Left renal pelvis (tissue), 4 donors: ENCODE measurements at regions not wholly inside any gene's neighbourhood (a gene's known extent, or its start where the extent isn't known, plus 50 kb on each side); places are given as distances from the start of the nearest gene placed in this dataset.
A peak's percentile ranks its signal among the peaks of the same experiment; 100 is the strongest.
"Not testable (repeated sequence)": the region's sequence is repeated elsewhere in the genome, so short reads cannot be mapped to it uniquely, and the experiment has no call there.

Experiments
- DNase-seq, 4 donors: peaks; one replicate each; pipeline ENCODE4 v3.0.0-alpha.2; 2013; ENCODE audit warnings: low read depth in 4 of 4, low spot score in 3 of 4

DNA sequence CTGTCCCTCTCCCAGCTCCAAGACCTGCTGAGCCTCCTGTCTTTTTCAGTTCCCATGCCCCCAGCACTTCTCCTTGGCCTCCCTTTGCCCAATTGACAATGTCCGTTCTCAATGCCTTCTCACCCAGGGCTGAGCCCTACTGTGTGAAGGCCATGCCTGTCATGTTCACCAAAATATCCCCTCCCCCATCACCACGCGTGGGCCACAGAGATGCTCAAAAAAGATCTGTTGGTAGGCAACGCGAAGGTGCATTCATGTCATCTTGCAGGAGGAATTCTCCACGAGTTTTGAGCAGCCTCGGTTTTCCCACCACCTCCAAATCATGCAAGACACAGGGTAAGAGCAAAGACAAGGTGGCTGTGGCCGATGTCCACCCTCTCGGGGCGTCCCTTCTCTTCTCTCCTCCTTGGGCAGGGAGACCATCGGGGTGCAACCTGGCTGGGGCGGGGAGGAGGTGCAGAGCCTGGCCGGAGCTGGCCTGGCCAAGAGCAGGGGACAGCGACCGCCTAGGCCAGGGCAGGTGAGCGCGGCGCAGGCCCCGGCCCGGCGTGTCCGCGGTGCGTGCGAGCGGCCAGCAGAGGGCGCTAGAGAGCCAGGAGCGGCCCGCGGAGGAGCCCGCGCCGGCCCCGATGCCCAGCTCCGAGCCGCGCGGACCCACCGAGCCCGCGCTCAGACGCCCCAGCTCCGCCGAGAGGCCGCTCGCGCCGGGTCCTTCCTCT, 56.3 kb upstream of the KRTAP5-11 start:
- DNase-seq, result peak in 2 of 4 donors; percentile 16 to 30

DNA sequence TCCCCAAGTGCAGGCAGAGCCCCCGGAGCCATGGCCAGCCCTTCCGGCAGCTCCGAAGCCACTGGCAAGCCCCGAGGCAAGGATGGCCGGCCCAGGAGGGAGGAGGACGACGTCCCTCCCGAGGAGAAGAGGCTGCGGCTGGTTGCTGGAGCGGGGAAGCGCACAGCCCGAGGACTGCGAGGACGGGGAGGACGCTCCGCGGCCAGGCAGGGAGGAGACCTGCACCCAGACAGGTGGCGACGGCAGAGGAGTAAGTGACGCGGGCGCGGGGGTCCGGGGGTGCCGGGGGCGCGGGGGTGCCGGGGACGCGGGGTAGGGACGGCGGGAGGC, 56.8 kb upstream of the KRTAP5-11 start:
- peak in 1 of 4 donors; percentile 6 for DNase-seq

- not testable (repeated sequence) for DNase-seq
These were observed 57.2 kb upstream of the KRTAP5-11 start for GRCh38 chr11:71639916-71640315.

DNA sequence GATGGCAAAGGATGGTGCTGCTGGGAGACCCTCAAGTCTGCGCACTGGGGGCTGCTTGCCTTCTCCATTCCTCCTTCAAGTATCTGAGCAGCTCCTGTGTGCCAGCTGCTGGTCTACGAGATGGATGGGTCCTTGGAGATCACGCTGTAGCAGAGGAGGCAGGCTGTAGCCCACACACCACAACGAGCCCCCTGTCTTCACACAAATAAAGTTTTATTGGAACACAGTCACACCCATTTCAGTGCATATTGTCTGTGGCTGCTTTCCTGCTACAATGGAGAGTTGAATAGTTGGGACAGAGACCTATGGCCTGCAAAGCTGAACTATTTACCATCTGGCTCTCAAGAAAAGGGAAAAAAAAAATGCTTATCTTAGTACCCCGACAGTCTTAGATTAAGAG, 64.4 kb upstream of the KRTAP5-11 start:
- DNase-seq, result not testable (repeated sequence)

GRCh38 chr11:71652998-71653397, 70.3 kb upstream of the KRTAP5-11 start:
- not testable (repeated sequence) for DNase-seq

- not testable (repeated sequence) for DNase-seq
These were observed 71.7 kb upstream of the KRTAP5-11 start for GRCh38 chr11:71654423-71654822.

GRCh38 chr11:71655041-71655440, 72.4 kb upstream of the KRTAP5-11 start:
- DNase-seq, result not testable (repeated sequence)

- DNase-seq, result not testable (repeated sequence)
These were observed 73.8 kb upstream of the KRTAP5-11 start for GRCh38 chr11:71656513-71656912.

GRCh38 chr11:71664941-71665340, 82.3 kb upstream of the KRTAP5-11 start:
- DNase-seq, result not testable (repeated sequence)

- DNase-seq, result not testable (repeated sequence)
These were observed 115.4 kb upstream of the KRTAP5-11 start for GRCh38 chr11:71698110-71698509.

GRCh38 chr11:71698961-71699360, 116.3 kb upstream of the KRTAP5-11 start:
- DNase-seq, result not testable (repeated sequence)

DNA sequence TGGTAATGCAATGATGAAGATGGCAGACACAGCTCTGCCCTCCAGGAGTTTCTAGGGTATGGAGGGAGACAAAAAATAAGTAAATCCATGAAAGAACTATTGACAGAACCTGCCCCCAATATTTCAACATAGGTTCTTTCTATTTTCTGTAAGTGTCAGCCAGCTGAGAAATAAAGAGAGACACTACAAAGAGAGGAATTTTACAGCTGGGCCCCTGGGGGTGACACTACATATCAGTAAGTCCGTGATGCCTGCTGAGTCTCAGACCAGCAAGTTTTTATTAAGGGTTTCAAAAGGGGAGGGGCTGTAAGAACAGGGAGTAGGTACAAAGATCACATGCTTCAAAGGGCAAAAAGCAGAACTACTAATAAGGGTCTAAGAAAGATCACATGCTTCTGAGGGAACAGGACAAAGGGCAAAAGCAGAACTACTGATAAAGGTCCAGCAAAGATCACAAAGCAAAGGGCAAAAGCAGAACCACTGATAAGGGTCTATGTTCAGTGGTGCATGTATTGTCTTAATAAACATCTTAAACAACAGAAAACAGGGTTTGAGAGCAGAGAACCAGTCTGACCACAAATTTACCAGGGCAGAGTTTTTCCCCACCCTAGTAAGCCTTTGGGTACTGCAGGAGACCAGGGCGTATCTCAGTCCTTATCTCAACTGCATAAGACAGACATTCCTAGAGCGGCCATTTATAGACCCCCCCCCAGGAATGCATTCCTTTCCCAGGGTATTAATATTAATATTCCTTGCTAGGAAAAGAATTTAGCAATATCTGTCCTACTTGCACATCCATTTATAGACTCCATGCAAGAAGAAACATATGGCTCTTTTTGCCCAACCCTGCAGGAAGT, 119.0 kb upstream of the KRTAP5-11 start:
- DNase-seq, result not testable (repeated sequence)

DNA sequence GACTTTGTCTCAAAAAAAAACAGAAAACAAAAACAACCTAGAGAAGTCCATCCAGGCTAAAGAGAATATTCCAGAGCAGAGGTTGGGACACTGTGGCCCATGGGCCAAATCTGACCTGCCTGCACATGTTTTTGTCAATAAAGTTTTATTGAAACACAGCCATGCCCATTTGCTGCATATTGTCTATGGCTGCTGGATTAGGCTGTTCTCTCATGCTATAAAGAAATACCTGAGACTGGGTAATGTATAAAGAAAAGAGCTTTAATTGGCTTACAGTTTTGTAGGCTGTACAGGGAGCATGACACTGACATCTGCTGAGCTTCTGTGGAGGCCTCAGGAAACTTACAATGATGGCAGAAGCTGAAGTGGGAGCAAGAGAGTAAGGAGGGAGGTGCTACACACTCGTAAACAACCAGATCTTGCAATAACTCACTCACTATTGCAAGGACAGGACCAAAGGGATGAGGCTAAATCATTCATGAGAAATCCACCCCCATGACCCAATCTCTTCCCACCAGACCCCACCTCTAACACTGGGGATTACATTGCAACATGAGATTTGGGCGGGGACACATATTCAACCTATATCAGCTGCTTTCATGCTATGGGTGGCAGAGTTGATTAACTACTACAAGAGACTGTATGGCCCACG, 122.5 kb upstream of the KRTAP5-11 start:
- not testable (repeated sequence) for DNase-seq

GRCh38 chr11:71705738-71706432, 123.2 kb upstream of the KRTAP5-11 start:
- not testable (repeated sequence) for DNase-seq

DNA sequence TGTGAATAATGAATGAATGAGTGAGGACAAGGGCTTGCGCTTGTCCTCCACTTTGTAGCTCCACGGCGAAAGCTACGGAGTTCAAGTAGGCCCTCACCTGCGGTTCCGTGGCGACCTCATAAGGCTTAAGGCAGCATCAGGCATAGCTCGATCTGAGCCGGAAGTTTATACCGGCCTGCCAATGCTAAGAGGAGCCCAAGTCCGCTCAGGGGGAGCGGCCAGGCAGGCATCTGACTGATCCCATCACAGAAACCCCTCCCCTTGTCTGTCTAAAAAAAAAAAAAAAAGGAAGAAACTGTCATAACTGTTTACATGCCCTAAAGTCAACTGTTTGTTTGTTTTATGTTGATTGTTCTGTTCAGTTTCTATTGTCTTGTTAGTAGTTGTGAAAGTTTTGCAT, 124.4 kb upstream of the KRTAP5-11 start:
- not testable (repeated sequence) for DNase-seq

DNA sequence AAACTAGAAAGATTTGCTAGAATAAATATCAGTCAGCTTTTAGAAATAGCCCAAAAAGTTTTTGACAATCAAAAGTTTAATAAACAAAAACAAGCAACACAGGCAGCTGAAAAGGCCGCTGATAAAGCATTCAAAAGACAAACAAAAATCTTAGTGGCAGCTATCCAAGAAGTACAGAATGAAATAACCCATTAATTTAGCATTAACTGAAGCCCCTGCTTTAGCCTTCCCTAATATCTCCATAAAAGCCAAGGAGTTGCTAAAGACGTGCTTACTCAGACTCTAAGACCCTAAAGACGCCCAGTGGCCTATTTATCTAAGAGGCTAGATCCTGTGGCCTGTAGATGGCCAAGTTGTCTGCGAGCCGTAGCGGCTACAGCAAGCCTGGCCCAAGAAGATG, 123.5 kb upstream of the DEFB108B start:
- DNase-seq, result not testable (repeated sequence)

GRCh38 chr11:71710171-71710671, 122.8 kb upstream of the DEFB108B start:
- DNase-seq, result peak in 3 of 4 donors; percentile 31 to 40 (median 37)

- DNase-seq, result not testable (repeated sequence)
These were observed 122.2 kb upstream of the DEFB108B start for GRCh38 chr11:71710701-71711385.

DNA sequence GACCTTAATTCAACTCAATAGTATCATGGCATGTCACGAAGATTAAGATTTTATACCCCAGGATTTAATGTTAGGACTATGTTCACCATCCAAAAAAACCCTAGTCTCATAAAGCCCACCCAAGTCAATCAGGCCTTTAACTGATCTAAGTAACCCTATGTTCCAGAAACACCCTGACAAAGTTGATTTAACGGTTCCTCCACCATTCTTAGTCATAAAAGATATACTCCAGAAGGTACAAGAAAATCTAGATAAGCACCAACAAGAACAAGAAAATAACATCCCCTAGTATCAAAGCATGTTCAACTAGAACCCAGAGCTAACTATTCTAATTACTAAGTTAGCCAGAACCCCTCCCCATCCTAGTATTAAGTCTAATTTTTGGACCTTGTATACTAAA, 120.7 kb upstream of the DEFB108B start:
- not testable (repeated sequence) for DNase-seq

DNA sequence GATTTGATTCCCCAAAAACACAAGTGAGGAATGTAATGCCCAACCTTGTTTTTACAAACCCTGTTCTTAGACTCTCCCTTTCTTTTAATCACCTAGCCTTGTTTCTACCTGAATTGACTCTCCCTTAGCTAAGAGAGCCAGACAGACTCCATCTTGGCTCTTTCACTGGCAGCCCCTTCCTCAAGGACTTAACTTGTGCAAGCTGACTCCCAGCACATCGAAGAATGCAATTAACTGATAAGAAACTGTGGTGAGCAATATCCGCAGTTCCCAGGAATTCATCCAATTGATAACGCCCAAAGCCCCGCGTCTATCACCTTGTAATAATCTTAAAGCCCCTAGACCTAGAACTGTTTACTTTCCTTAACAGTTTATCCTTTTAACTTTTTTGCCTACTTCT, 120.2 kb upstream of the DEFB108B start:
- DNase-seq, result not testable (repeated sequence)
